Natural killer cell treated with Interleukin-12 subunit alpha and Interleukin-12 subunit beta and Interleukin-15 and Interleukin-18, amount 100 ng/mL, for 72 hours (primary cell): ENCODE measurements at regions not wholly inside any gene's neighbourhood (a gene's known extent, or its start where the extent isn't known, plus 50 kb on each side); places are given as distances from the start of the nearest gene placed in this dataset.
A peak's percentile ranks its signal among the peaks of the same experiment; 100 is the strongest.

Source experiments
- ATAC-seq, 2 donors: fragments of 150-1000 bp; cut with Tn5 transposase in 1 of 2; sonication (Bioruptor Pico), chemical (Tn5 transposase) in 1 of 2; 2 replicates each; pipeline ENCODE4 v1.10.0; 2021
- DNase-seq: peaks from one replicate; pipeline ENCODE4 v3.0.0; 2022; ENCODE audit warnings: low spot score
- H3K27ac Mint-ChIP-seq, 2 donors: 1 replicate in 1 of 2; 2 replicates in 1 of 2; pipeline ENCODE4 v1.8.0; 2022; ENCODE audit warnings: mixed read lengths in 2 of 2, mild to moderate bottlenecking in 1 of 2, moderate library complexity in 1 of 2
- H3K27me3 Mint-ChIP-seq, 2 donors: 1 replicate in 1 of 2; 2 replicates in 1 of 2; pipeline ENCODE4 v1.8.0; 2022; ENCODE audit warnings: mixed read lengths in 2 of 2
- H3K36me3 Mint-ChIP-seq: one replicate; pipeline ENCODE4 v1.8.0; 2022; ENCODE audit warnings: mixed read lengths
- H3K4me1 Mint-ChIP-seq, 2 donors: 1 replicate in 1 of 2; 2 replicates in 1 of 2; pipeline ENCODE4 v1.8.0; 2022; ENCODE audit warnings: low read depth in 2 of 2, mixed read lengths in 2 of 2, mild to moderate bottlenecking in 1 of 2
- H3K4me3 Mint-ChIP-seq: one replicate; pipeline ENCODE4 v1.8.0; 2022; ENCODE audit warnings: mixed read lengths
- H3K9me3 Mint-ChIP-seq: 2 replicates; pipeline ENCODE4 v1.8.0; 2022; ENCODE audit warnings: mixed read lengths

DNA sequence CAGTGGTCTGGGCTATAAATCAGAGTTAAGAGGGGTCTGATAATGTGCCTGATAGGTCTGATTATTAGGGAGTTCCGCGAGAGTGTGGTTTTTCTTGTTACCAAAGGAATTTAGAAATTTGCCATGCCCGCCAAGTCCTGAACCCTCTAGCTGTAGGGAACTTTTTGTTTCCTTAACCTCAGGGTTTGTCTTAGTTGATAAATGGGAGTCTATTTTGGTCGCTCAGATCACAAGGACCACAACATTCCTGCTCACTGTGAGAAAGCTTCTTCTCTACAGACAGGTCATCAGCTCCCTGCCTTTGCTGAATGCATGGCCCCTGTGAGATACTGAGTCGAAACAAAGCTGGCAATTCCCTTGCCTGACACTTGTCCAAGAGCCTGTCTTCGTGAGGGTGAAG lies 497.8 kb downstream of the HS3ST4 start:
- ATAC-seq (no peak), DNase-seq (no peak)
- Mint-ChIP-seq H3K27me3 (peaks cover 9 to 32% of the 10 kb centered on the region in 2 donors), H3K9me3 (peaks cover 12% of the 10 kb centered on the region), H3K36me3 (no peaks in the 10 kb centered on the region), H3K4me3 (no peak overlapping the region), H3K4me1 (no peaks in the 10 kb centered on the region), H3K27ac (no peak overlapping the region)

- DNase-seq (no peak), ATAC-seq (no peak)
- Mint-ChIP-seq H3K4me1 (no peaks in the 10 kb centered on the region), H3K4me3 (no peak overlapping the region), H3K36me3 (no peaks in the 10 kb centered on the region), H3K27ac (no peak overlapping the region), H3K9me3 (peaks cover 12% of the 10 kb centered on the region), H3K27me3 (peaks cover 2 to 26% of the 10 kb centered on the region in 2 donors)
Measured at GRCh38 chr16:26194526-26194925, 502.8 kb downstream of the HS3ST4 start.

- Mint-ChIP-seq H3K4me3 (no peak overlapping the region), H3K4me1 (no peaks in the 10 kb centered on the region), H3K27ac (no peak overlapping the region), H3K27me3 (peaks cover 2 to 26% of the 10 kb centered on the region in 2 donors), H3K9me3 (peaks cover 12% of the 10 kb centered on the region), H3K36me3 (no peaks in the 10 kb centered on the region)
- DNase-seq: no peak
- ATAC-seq: no peak
Measured at GRCh38 chr16:26195225-26195624, 503.5 kb downstream of the HS3ST4 start.

- ATAC-seq (no peak), DNase-seq (no peak)
- peaks cover 0 to 21% of the 10 kb centered on the region in 2 donors for H3K27me3 Mint-ChIP-seq
- no peaks in the 10 kb centered on the region for H3K4me1 Mint-ChIP-seq
- H3K36me3 Mint-ChIP-seq: no peaks in the 10 kb centered on the region
- no peak overlapping the region for H3K27ac Mint-ChIP-seq
- no peak overlapping the region for H3K4me3 Mint-ChIP-seq
- H3K9me3 Mint-ChIP-seq: peaks cover 12% of the 10 kb centered on the region
Measured at GRCh38 chr16:26196310-26196709, 504.6 kb downstream of the HS3ST4 start.

DNA sequence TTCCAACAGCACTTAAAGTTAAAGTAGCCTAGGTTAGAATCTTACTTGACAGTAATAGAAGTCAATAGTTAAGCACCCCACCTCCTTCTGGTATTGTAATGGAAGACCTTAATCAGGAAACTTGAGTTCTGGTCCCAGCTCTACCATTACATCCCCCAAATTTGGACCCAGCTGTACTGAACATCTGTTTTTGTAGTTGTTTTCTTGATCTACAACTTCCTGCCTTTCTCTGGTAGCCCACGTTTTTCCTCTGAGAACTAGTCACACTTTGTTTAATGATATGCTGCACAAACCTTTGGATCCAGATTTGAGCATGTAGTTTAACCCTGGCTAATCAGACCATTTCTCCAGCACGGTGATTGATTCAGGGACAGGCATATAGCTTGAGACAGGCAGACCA lies 505.0 kb downstream of the HS3ST4 start:
- no peak for ATAC-seq
- H3K9me3 Mint-ChIP-seq: peaks cover 12% of the 10 kb centered on the region
- no peaks in the 10 kb centered on the region for H3K4me1 Mint-ChIP-seq
- H3K4me3 Mint-ChIP-seq: no peak overlapping the region
- no peak for DNase-seq
- peaks cover 0 to 19% of the 10 kb centered on the region in 2 donors for H3K27me3 Mint-ChIP-seq
- H3K27ac Mint-ChIP-seq: no peak overlapping the region
- H3K36me3 Mint-ChIP-seq: no peaks in the 10 kb centered on the region

- Mint-ChIP-seq H3K4me3 (no peak overlapping the region), H3K4me1 (no peaks in the 10 kb centered on the region), H3K27ac (no peak overlapping the region), H3K36me3 (no peaks in the 10 kb centered on the region), H3K27me3 (peaks cover 0 to 19% of the 10 kb centered on the region in 2 donors), H3K9me3 (peaks cover 14% of the 10 kb centered on the region)
- ATAC-seq (no peak), DNase-seq (no peak)
Measured at GRCh38 chr16:26197707-26198106, 505.9 kb downstream of the HS3ST4 start.

GRCh38 chr16:26198221-26198620 lies 506.5 kb downstream of the HS3ST4 start:
- no peaks in the 10 kb centered on the region for H3K4me1 Mint-ChIP-seq
- no peak for DNase-seq
- no peak overlapping the region for H3K27ac Mint-ChIP-seq
- H3K36me3 Mint-ChIP-seq: no peaks in the 10 kb centered on the region
- H3K9me3 Mint-ChIP-seq: peaks cover 14% of the 10 kb centered on the region
- peaks cover 0 to 18% of the 10 kb centered on the region in 2 donors for H3K27me3 Mint-ChIP-seq
- H3K4me3 Mint-ChIP-seq: no peak overlapping the region
- no peak for ATAC-seq

DNA sequence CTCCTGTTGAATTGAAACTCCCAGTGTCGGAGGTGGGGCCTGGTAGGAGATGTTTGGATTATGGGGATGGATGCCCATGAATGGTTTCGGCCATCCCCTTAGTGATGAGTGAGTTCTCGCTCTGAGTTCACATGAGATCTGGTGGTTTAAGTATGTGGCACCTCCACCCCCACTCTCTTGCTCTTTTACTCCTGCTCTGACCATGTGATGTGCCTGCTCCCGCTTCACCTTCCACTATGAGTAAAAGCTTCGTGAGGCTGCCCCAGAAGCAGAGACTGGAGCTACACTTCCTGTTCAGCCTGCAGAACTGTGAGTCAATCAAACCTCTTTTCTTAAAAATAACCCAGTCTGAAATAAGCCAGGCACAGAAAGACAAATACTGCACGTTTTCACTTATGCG lies 512.4 kb downstream of the HS3ST4 start:
- Mint-ChIP-seq H3K9me3 (peaks cover 2% of the 10 kb centered on the region), H3K27me3 (peaks cover 0 to 24% of the 10 kb centered on the region in 2 donors), H3K36me3 (no peaks in the 10 kb centered on the region), H3K4me3 (no peak overlapping the region), H3K4me1 (no peaks in the 10 kb centered on the region), H3K27ac (no peak overlapping the region)
- ATAC-seq: no peak
- DNase-seq: no peak

GRCh38 chr16:26211542-26211941 lies 519.8 kb downstream of the HS3ST4 start:
- no peak for DNase-seq
- peaks cover 8% of the 10 kb centered on the region for H3K9me3 Mint-ChIP-seq
- H3K27ac Mint-ChIP-seq: no peak overlapping the region

GRCh38 chr16:26212599-26212998 lies 520.8 kb downstream of the HS3ST4 start:
- DNase-seq (no peak), ATAC-seq (no peak)
- no peak overlapping the region for H3K27ac Mint-ChIP-seq
- no peaks in the 10 kb centered on the region for H3K4me1 Mint-ChIP-seq
- H3K4me3 Mint-ChIP-seq: no peak overlapping the region
- peaks cover 8% of the 10 kb centered on the region for H3K9me3 Mint-ChIP-seq
- H3K27me3 Mint-ChIP-seq: peaks cover 0 to 20% of the 10 kb centered on the region in 2 donors
- no peaks in the 10 kb centered on the region for H3K36me3 Mint-ChIP-seq

More at GRCh38 chr16:26211542-26211941, 519.8 kb downstream of the HS3ST4 start:
- Mint-ChIP-seq H3K4me3 (no peak overlapping the region), H3K36me3 (no peaks in the 10 kb centered on the region), H3K27me3 (peaks cover 0 to 29% of the 10 kb centered on the region in 2 donors), H3K4me1 (no peaks in the 10 kb centered on the region)
- no peak for ATAC-seq

- no peaks in the 10 kb centered on the region for H3K4me1 Mint-ChIP-seq
- peaks cover 8% of the 10 kb centered on the region for H3K9me3 Mint-ChIP-seq
- H3K36me3 Mint-ChIP-seq: no peaks in the 10 kb centered on the region
- ATAC-seq (no peak), DNase-seq (no peak)
- H3K27ac Mint-ChIP-seq: no peak overlapping the region
- H3K4me3 Mint-ChIP-seq: no peak overlapping the region
- peaks cover 4 to 13% of the 10 kb centered on the region in 2 donors for H3K27me3 Mint-ChIP-seq
Measured at GRCh38 chr16:26214581-26215174, 522.9 kb downstream of the HS3ST4 start.

DNA sequence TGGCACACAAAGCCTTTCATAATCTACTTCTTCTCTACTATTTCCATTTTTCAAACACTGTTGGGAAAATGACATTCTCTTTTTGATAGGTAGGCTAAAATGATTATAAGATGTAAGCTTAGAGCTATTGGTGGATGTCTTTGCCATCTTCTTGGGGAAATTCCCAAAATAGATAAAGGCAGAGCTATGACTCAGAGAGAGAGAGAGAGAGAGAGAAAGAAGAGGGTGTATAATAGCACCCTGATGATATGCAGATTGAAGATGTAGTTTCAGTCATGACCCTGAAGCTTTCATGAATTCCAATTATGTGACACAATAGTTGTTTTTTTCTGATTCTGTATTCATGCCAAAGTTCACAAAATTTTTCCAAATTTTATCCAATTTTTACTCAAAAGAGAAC lies 529.1 kb downstream of the HS3ST4 start:
- Mint-ChIP-seq H3K9me3 (no peaks in the 10 kb centered on the region), H3K27me3 (peaks cover 14 to 17% of the 10 kb centered on the region in 2 donors), H3K4me1 (no peaks in the 10 kb centered on the region), H3K27ac (no peak overlapping the region), H3K4me3 (no peak overlapping the region), H3K36me3 (no peaks in the 10 kb centered on the region)
- DNase-seq (no peak), ATAC-seq (no peak)

DNA sequence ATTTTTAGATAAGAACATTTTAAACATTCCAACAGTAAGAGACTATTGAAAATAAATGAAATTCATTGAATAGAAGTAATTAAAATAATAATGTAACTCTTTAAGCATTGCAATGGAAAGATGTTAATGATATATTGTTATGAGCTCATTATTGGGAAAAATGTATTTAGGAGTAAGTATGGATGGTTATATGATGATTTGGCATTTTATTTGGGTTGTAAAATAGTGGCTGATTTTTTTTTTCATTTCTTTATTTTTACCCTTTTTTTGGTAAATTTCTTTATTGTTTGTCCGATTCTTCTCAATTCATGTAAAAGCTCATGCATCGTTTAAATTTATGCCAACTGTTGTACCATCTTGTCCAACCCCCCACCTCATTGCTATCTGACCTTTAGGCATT lies 539.9 kb downstream of the HS3ST4 start:
- H3K4me3 Mint-ChIP-seq: no peak overlapping the region
- H3K27me3 Mint-ChIP-seq: peaks cover 0 to 21% of the 10 kb centered on the region in 2 donors

DNA sequence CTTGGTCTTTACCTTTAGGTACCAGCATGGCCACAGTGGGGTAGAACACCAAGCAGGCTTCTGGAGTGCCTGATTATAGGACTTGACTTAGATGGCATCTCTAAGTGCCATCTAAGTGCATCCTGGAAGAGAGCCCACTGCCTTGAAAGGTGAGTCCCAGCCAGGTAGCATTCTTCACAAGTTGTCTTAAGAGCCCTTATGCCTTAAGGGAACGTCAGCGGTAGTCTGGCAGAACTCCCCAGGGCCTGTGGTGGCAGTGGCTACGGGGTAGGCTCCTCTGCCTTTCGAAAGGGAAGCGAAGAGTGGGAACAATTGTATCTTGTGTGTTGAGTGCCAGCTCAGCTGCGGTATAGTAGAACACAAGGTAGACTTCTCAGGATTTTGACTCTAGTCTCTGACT lies 549.0 kb downstream of the HS3ST4 start:
- peaks cover 13% of the 10 kb centered on the region for H3K9me3 Mint-ChIP-seq
- ATAC-seq: no peak
- no peak for DNase-seq
- no peaks in the 10 kb centered on the region for H3K4me1 Mint-ChIP-seq
- peaks cover 4% of the 10 kb centered on the region for H3K36me3 Mint-ChIP-seq
- H3K27me3 Mint-ChIP-seq: peaks cover 4 to 43% of the 10 kb centered on the region in 2 donors
- H3K4me3 Mint-ChIP-seq: no peak overlapping the region
- H3K27ac Mint-ChIP-seq: no peak overlapping the region

More for the DNA sequence above, 539.9 kb downstream of the HS3ST4 start:
- no peaks in the 10 kb centered on the region for H3K36me3 Mint-ChIP-seq
- no peak for ATAC-seq
- no peaks in the 10 kb centered on the region for H3K9me3 Mint-ChIP-seq
- H3K4me1 Mint-ChIP-seq: no peaks in the 10 kb centered on the region
- H3K27ac Mint-ChIP-seq: no peak overlapping the region
- no peak for DNase-seq

- peaks cover 2 to 16% of the 10 kb centered on the region in 2 donors for H3K27me3 Mint-ChIP-seq
- ATAC-seq (peak in 1 of 2 donors; percentile 9), DNase-seq (no peak)
Measured at GRCh38 chr16:26247063-26247462, 555.3 kb downstream of the HS3ST4 start.

More at GRCh38 chr16:26247063-26247462, 555.3 kb downstream of the HS3ST4 start:
- Mint-ChIP-seq H3K4me3 (no peak overlapping the region), H3K27ac (no peak overlapping the region), H3K9me3 (peaks cover 10% of the 10 kb centered on the region), H3K4me1 (no peaks in the 10 kb centered on the region), H3K36me3 (peaks cover 4% of the 10 kb centered on the region)
